Renal cortical epithelial cell (primary cell): ENCODE measurements at regions not wholly inside any gene's neighbourhood (a gene's known extent, or its start where the extent isn't known, plus 50 kb on each side); places are given as distances from the start of the nearest gene placed in this dataset.
"Not testable (repeated sequence)": the region's sequence is repeated elsewhere in the genome, so short reads cannot be mapped to it uniquely, and the experiment has no call there.

ENCODE experiments used
- DNase-seq: peaks from one replicate; pipeline ENCODE4 v3.0.0-alpha.2; 2011; ENCODE audit warnings: low read depth

DNA sequence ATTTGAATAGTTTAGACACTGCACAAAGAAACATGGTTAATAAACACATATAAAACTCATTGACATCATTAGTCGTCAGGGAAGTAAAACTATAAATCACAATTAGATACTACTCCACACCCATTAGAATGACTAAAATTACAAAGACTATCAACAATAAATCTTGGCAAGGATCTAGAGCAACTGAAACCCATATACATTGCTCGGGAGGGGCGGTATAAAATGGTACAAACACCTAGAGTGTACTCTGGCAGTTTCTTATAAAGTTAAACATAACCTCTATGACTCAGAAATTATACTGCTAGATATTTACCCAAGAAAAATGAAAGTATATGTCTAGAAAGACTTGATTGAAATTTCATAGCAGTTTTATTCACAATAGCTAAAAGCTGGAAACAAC is 434.2 kb downstream of the RWDD3 start:
- DNase-seq = no peak

DNA sequence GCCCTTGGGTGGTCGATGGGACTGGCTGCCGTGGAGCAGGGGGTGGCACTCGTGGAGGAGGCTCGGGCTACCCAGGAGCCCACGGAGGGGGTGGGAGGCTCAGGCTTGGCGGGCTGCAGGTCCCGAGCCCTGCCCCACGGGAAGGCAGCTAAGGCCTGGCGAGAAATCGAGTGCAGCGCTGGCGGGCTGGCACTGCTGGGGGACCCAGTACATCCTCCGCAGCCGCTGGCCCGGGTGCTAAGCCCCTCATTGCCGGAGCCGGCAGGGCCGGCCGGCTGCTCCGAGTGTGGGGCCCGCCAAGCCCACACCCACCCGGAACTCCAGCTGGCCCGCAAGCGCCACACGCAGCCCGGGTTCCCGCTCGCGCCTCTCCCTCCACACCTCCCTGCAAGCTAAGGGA is 435.6 kb downstream of the RWDD3 start:
- DNase-seq = not testable (repeated sequence)

DNA sequence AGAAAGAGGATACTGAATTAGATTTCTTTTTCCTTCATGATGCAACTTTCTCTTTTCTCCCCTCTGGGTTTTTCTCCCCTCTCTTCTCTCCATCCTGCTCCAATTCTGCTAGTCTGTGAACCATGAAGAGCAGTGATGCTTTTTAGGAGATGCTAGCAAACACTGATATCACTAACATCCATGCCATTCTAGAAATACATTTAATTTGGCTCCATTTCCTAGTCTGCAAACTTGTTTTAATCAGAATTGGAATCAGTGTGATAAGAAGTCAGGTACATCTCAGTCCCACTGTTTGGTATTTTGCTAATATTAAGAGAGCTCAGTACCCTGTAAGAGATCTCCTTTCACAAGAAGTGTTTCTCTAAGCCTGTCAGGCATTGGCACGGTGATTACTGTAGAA is 437.1 kb downstream of the RWDD3 start:
- DNase-seq = no peak

GRCh38 chr1:95679262-95679661 is 445.3 kb downstream of the RWDD3 start:
- no peak for DNase-seq

DNA sequence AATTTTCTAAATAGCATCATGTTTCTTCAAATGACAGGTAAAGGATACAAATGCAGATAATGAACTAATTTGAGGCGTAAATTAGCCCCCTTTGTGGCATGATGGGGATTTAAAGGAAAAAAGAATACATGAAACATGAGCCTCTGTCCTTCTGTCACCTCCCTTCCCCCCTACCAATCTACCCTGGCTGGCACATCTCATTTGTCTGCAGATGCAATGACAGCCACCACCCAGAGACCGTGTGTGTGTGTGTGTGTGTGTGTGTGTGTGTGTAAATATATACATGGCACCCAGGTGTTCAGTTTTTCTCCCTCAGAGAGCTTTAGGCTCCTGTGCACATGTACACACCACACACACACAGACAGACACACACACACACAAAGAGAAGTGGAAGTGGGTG is 451.1 kb downstream of the RWDD3 start:
- DNase-seq = no peak

DNA sequence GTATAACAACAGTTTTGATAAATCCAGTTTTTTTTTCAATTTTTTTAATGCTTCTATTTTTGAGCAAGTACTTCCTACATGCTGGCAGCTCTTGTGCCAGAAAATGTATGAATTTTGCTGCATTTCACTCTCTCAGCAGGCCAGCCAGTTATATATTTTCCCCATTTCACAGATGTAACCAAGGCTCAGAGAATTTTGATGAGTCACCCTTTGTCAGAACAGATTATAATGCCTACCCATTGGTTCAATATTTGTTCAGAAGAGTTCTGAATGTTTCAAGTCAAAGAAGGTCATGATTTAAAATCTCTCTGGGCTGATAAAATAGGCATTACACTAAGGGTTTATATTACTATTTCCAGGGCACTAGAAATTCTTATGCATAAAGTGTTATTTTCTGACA is 452.2 kb downstream of the RWDD3 start:
- no peak for DNase-seq

DNA sequence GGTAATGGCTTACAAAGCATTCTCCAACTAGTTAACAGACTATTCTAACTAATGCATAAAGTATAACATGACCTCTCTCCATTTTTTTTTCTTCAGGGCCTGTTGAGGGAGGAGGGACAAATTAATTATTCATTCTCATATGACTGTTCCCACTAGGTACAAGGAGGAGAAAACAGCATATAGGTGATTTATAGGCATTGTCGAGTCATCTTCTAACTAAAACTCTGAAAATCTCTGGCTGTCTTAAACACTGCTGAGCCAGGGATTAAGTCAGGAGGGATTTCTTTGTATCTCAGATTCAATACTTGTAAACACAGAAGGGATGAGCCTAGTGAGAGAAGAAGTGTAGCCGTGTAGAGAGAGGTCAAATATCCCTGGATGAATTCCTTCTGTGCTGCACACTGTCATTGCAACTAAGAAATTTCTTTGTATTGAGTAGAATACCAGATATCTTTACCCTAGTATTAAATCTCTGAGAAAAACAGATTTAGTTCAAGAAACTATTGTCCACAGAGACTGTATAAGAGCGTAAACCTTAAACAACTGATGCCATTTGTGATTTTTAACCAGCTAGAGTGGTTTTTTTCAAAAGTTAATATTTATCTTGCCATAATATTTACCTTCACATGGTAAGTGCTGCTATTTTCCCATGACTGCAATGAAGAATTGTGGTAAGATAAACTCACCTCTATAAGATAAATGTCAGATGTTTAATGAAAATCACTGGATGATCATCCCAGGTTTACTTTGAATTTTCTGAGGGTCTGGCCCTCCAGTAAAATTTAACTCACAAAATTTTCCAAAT is 465.3 kb downstream of the RWDD3 start:
- no peak for DNase-seq

DNA sequence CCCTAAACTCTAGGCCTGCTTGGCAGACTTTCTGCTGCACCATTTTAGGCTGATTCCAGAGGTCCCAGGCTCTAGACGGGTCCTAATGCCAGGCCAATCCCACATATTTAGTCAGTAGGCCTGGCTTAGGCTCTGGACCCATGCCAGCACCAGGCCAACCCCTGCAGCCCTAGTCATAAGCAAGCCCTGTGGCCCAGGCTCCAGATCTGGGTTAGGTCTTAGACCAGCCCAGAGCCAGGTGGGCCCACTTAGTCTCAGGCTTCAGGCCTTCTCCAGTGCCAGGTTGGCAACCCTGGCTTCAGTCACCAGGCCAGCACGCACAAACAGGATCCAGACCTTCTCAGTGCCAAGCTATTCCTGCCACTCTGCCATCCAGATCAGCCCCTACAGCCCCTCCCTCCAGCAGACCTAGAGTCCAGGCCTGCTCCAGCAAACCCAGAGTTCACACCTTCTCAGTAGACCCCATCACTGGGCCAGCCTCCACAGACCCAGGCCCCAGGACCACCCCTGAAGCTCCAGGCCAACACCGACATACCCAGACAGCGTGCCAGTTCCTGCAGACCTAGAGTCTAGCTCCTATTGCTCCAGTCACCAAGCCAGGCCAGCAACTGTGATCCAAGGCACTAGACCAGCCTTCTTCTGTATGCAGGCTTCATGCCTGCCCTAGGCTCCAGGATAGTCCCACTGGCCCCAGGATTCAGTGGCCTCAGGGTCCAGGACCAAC is 467.6 kb downstream of the RWDD3 start:
- no peak for DNase-seq

DNA sequence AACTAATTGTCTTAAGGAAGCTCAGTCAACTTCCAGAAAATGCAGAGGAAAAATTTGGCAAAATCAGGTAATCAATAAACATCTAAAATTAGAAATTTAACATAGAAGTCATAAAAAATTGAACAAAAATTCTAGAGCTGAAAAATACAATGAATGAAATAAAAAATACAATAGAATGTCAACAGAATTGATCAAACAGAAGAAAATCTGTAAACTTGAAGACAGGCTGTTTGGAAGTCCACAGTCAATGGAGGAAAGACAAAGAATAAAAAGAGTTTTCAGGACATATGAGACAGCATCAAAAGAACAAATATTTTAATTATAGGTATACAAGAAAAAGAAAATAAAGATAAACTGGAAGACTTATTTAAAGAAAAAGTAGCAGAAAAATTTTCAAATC is 469.0 kb downstream of the RWDD3 start:
- no peak for DNase-seq

DNA sequence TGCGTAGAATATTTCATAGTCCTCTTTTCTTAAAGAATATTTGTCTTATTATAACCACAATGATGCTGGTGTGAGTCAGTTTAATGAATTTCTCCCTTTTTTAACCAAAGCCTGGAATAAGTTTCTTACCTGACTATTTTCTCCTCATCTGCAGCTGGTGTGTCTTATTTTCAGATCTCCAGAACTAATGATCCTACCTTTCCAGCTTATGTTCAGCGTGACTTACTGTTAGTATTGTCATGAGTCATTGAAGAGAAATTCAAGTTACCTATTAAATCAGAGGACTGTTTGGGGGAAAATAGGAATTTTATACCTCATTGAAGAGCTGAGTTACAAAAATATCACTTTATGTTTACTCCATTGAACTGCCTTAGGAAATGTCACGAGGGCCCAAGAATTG is 482.1 kb downstream of the RWDD3 start:
- no peak for DNase-seq

GRCh38 chr1:95716550-95716949 is 482.5 kb downstream of the RWDD3 start:
- no peak for DNase-seq

- no peak for DNase-seq
Observed at GRCh38 chr1:95723346-95723745, 489.3 kb downstream of the RWDD3 start.

GRCh38 chr1:95728841-95729240 is 494.8 kb downstream of the RWDD3 start:
- DNase-seq = no peak

- DNase-seq = no peak
Observed at GRCh38 chr1:95730986-95731385, 497.0 kb downstream of the RWDD3 start.

- no peak for DNase-seq
Observed at GRCh38 chr1:95731466-95731865, 497.5 kb downstream of the RWDD3 start.

GRCh38 chr1:95733031-95733430 is 499.0 kb downstream of the RWDD3 start:
- no peak for DNase-seq

GRCh38 chr1:95733671-95734070 is 499.7 kb downstream of the RWDD3 start:
- no peak for DNase-seq

- no peak for DNase-seq
Observed at GRCh38 chr1:95734560-95734959, 500.6 kb downstream of the RWDD3 start.

DNA sequence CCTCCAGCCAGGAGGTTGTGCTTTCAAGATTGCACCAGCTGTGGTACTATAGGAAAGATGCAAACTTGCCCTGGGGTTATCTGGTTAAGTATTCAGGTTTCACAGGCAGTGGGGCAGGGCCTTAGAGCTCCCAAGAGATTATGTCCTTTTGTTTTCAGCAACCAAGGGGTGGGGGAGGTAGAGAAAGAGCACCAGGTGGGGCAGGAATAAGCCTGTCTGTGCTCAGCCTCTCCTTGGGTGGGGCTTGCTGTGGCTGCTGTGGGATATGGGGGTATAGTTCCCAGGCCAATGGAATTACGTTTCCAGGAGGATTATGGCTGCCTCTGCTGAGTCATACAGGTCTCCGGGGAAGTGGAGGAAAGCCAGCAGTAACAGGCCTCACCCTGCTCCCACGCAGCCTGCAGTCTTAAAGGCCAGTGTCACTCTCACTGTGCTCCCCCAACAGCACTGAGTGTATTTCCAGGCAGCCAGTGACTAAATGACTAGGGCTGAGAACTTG is 508.6 kb downstream of the RWDD3 start:
- DNase-seq = peak; percentile 1

DNA sequence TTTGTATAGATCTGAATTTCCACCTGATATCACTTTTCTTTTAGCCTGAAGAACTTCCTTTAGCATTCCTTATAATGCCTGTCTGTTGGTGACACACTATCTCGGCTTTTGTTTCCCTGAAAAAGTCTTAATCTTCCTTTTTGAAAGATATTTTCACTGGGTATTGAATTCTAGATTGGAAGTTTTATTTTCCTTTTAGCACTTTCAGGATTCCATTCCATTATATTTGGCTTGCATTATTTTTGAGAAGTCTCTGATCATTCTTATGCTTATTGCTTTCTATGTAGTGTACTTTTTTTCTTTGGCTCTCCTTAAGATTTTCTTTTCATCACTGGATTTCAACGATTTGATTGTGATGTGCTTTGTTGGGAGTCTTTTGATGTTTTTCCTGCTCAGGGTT is 510.7 kb downstream of the RWDD3 start:
- DNase-seq = no peak

DNA sequence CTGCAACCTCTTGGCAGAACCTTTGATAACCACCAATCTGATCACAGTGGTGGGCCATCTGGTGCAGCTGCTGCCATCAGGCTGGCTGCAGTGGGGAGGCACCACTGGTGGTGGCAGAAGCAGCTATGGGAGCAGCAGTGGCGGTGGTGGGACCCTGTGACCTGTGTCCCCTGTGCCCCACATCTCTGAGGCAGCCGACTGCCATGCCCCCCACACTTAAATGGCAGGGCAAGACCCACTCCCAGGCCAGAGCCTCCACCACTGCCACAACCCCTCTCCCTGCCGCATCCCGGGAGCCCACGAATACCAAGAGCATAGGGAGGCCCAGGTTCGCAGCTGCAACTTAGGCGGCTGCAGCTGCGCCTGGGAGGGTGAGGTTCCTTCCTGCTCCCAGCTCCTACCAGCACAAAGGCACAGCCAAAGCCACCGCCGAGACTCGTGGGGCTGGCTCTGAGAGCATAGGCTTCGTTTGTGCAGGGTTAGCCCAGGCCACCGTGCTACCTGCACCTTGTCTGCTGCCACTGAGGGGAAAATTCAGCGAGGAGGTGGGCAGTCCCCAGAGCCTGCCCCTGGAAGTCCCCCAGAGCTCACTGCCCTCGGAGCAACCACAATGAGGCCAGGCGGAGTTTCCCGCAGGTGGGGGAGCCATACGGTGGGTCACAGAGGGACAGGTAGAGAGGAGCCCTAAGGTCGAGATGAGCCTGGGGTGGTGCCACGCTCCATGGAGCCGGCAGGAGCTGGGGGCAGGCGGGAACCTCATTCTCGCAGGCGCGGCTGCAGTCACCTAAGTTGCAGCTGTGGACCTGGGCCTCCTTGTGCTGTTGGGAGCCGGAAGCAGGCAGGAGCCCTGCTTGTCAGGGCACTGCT is 518.7 kb downstream of the RWDD3 start:
- DNase-seq = no peak

- DNase-seq = no peak
Observed at GRCh38 chr1:95753382-95754016, 519.5 kb downstream of the RWDD3 start.
